Ovary (tissue), 7 donors: ENCODE measurements at regions not wholly inside any gene's neighbourhood (a gene's known extent, or its start where the extent isn't known, plus 50 kb on each side); places are given as distances from the start of the nearest gene placed in this dataset.
"Not testable (repeated sequence)": the region's sequence is repeated elsewhere in the genome, so short reads cannot be mapped to it uniquely, and the experiment has no call there.

Source experiments
- DNase-seq, 5 donors: peaks; one replicate each; pipeline ENCODE4 v3.0.0-alpha.2; 2019 to 2020
- H3K27ac ChIP-seq, 2 donors: fragments of 200-600 bp; one replicate each; pipeline versions ENCODE4 v1.5.1 to v1.8.0; 2019 to 2022
- H3K27me3 ChIP-seq: fragments of 200-600 bp; one replicate; pipeline ENCODE4 v1.8.0; 2022
- H3K36me3 ChIP-seq: fragments of 200-600 bp; sonication (generic); one replicate; pipeline ENCODE4 v1.5.1; 2019
- H3K4me1 ChIP-seq: one replicate; pipeline ENCODE4 v1.8.1; 2013; ENCODE audit warnings: mild to moderate bottlenecking, moderate library complexity; ENCODE audit not compliant: insufficient read depth
- H3K4me3 ChIP-seq: fragments of 200-600 bp; sonication (generic); one replicate; pipeline ENCODE4 v1.5.1; 2017
- H3K9me3 ChIP-seq, 2 donors: fragments of 200-600 bp in 1 of 2; sonication (generic) in 1 of 2; one replicate each; pipeline versions ENCODE4 v1.5.1 to v1.8.1; 2013 to 2019; ENCODE audit warnings: mild to moderate bottlenecking in 1 of 2, moderate library complexity in 1 of 2
- CTCF ChIP-seq, 3 donors: fragments of 450-650 bp in 2 of 3; fragments of 200-600 bp in 1 of 3; IDR thresholded peaks; one replicate each; pipeline versions ENCODE4 v1.5.1 to v1.8.0; 2016 to 2022; ENCODE audit warnings: antibody characterized with exemption in 3 of 3, mild to moderate bottlenecking in 1 of 3
- EP300 ChIP-seq: sonication (generic); formaldehyde crosslinking; IDR thresholded peaks from one replicate; pipeline ENCODE4 v1.6.1; 2017; ENCODE audit warnings: antibody characterized with exemption
- POLR2A ChIP-seq: fragments of 450-650 bp; IDR thresholded peaks from one replicate; pipeline ENCODE4 v1.6.1; 2017; ENCODE audit warnings: antibody characterized with exemption, mild to moderate bottlenecking, moderate library complexity
- WGBS, 3 donors: extraction: QIAGEN DNeasy Blood & Tissue Kit in 1 of 3; methylation state at CpG; one replicate each; pipeline versions ENCODE4 v1.1.5 to v1.1.7; 2013 to 2017; 5-methylcytosine and 5-hydroxymethylcytosine counted together
- intact Hi-C, 4 donors: fragments of 100-400 bp; cut with DNase I; formaldehyde crosslinking; loops; one replicate each; pipeline versions ENCODE4 v1.11.0 to v1.15.1; 2022 to 2023
- donor health status: DM: no; HTN: no; CAD: no; lungs with moderate emphysema.
- donor health status: DM: no; HTN: no; CAD: no.
- donor health status: Bipolar disorder and iron deficiency.
- donor health status: DM: no; HTN: no; CAD: no.
- donor health status: DM: yes; HTN: yes; CAD: no.

GRCh38 chr5:116771466-116772151 lies 197.0 kb upstream of the SEMA6A start:
- H3K4me3 ChIP-seq, result no peak overlapping the region
- no peak overlapping the region for H3K27ac ChIP-seq
- no peaks in the 10 kb centered on the region for H3K36me3 ChIP-seq
- no peaks in the 10 kb centered on the region for H3K27me3 ChIP-seq
- no peak for TF ChIP-seq CTCF (IDR thresholded peaks at IDR 0.05)
- TF ChIP-seq POLR2A, result no peak
- TF ChIP-seq EP300, result no peak
- H3K9me3 ChIP-seq, result no peaks in the 10 kb centered on the region
- H3K4me1 ChIP-seq, result peaks cover 1% of the 10 kb centered on the region
- DNase-seq, result no peak
- intact Hi-C loops, result no loop called here
- 69 to 77% (median 76%) methylated on average over 9 of the region's 9 CpGs for WGBS, 3 donors

GRCh38 chr5:116769953-116770352 lies 195.3 kb upstream of the SEMA6A start:
- H3K36me3 ChIP-seq, H3K4me3 ChIP-seq, H3K4me1 ChIP-seq, H3K27ac ChIP-seq, intact Hi-C loops, DNase-seq, H3K9me3 ChIP-seq, H3K27me3 ChIP-seq: not testable (repeated sequence)
- 97 to 100% (median 97%) methylated on average over 2 of the region's 2 CpGs for WGBS, 3 donors

- no peak for DNase-seq
- WGBS, 3 donors, result 96 to 98% (median 96%) methylated on average over 7 of the region's 7 CpGs
- Histone ChIP-seq H3K4me1 (peaks cover 4% of the 10 kb centered on the region), H3K27ac (no peak overlapping the region), H3K36me3 (no peaks in the 10 kb centered on the region), H3K4me3 (no peak overlapping the region), H3K9me3 (no peaks in the 10 kb centered on the region), H3K27me3 (no peaks in the 10 kb centered on the region)
- TF ChIP-seq POLR2A, result no peak
- intact Hi-C loops, result no loop called here
These were observed 194.8 kb upstream of the SEMA6A start for GRCh38 chr5:116769470-116769869.

- Histone ChIP-seq H3K36me3 (no peaks in the 10 kb centered on the region), H3K27ac (no peak overlapping the region), H3K9me3 (no peaks in the 10 kb centered on the region), H3K4me1 (peaks cover 4% of the 10 kb centered on the region), H3K27me3 (no peaks in the 10 kb centered on the region), H3K4me3 (no peak overlapping the region)
- WGBS, 3 donors, result 3 to 14% (median 10%) methylated on average over 6 of the region's 6 CpGs
- no peak for TF ChIP-seq CTCF (IDR thresholded peaks at IDR 0.05)
- no peak for TF ChIP-seq EP300
- no peak for TF ChIP-seq POLR2A
- intact Hi-C loops, result no loop called here
- DNase-seq, result peak; percentile 32 to 71 (median 53)
These were observed 191.9 kb upstream of the SEMA6A start for GRCh38 chr5:116766470-116766947.

GRCh38 chr5:116765441-116765840 lies 190.8 kb upstream of the SEMA6A start:
- WGBS, 3 donors, result 73 to 78% (median 74%) methylated on average over 1 of the region's 1 CpG
- no peak overlapping the region for H3K27ac ChIP-seq

More at GRCh38 chr5:116765441-116765840, 190.8 kb upstream of the SEMA6A start:
- H3K4me3 ChIP-seq, result no peak overlapping the region
- no peaks in the 10 kb centered on the region for H3K36me3 ChIP-seq
- DNase-seq, result no peak
- H3K9me3 ChIP-seq, result no peaks in the 10 kb centered on the region
- H3K27me3 ChIP-seq, result no peaks in the 10 kb centered on the region
- H3K4me1 ChIP-seq, result peaks cover 3% of the 10 kb centered on the region
- TF ChIP-seq CTCF (IDR thresholded peaks at IDR 0.05) (no peak), POLR2A (no peak), EP300 (no peak)
- intact Hi-C loops, result no loop called here
